ENCODE measurements at regions not wholly inside any gene's neighbourhood (a gene's known extent, or its start where the extent isn't known, plus 50 kb on each side); places are given as distances from the start of the nearest gene placed in this dataset.

DNA sequence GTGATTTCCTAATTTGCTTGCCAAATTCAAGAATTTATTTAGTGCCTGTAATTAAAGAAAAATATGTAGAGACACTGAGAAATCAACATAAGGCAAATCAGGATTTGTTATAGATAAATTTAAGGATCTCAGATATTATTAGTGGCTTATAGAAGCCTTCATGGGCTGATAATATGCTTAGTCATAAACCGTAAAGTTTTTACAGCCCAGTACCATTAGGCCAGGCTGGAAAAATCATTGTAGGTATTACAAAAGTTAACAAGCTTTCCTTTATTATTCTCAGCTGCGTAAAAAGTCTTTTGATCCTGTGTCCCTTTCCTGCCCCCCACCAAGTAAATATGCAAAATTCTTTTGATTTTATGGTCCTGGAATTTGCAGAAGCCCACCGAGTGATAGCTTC lies 58.2 kb downstream of the SLITRK6 start:
- TF ChIP-seq, protein P1, sequence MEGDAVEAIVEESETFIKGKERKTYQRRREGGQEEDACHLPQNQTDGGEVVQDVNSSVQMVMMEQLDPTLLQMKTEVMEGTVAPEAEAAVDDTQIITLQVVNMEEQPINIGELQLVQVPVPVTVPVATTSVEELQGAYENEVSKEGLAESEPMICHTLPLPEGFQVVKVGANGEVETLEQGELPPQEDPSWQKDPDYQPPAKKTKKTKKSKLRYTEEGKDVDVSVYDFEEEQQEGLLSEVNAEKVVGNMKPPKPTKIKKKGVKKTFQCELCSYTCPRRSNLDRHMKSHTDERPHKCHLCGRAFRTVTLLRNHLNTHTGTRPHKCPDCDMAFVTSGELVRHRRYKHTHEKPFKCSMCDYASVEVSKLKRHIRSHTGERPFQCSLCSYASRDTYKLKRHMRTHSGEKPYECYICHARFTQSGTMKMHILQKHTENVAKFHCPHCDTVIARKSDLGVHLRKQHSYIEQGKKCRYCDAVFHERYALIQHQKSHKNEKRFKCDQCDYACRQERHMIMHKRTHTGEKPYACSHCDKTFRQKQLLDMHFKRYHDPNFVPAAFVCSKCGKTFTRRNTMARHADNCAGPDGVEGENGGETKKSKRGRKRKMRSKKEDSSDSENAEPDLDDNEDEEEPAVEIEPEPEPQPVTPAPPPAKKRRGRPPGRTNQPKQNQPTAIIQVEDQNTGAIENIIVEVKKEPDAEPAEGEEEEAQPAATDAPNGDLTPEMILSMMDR (IDR thresholded peaks at IDR 0.05; ENCODE audit: low read depth, low read length), result no peak
- no peak for TF ChIP-seq EZH2phosphoT487 (IDR thresholded peaks at IDR 0.05; ENCODE audit: low read depth)
